Posterior cingulate gyrus (tissue), 11 donors: ENCODE measurements at regions not wholly inside any gene's neighbourhood (a gene's known extent, or its start where the extent isn't known, plus 50 kb on each side); places are given as distances from the start of the nearest gene placed in this dataset.
A peak's percentile ranks its signal among the peaks of the same experiment; 100 is the strongest.
"Not testable (repeated sequence)": the region's sequence is repeated elsewhere in the genome, so short reads cannot be mapped to it uniquely, and the experiment has no call there.

ENCODE experiments used
- DNase-seq, 10 donors: peaks; one replicate each; pipeline versions ENCODE4 v3.0.0 to v3.0.0-alpha.2; 2020 to 2021; ENCODE audit warnings: mixed read lengths in 3 of 10
- intact Hi-C: fragments of 100-400 bp; cut with DNase I; formaldehyde crosslinking; loops from one replicate; pipeline ENCODE4 v1.15.1; 2023

GRCh38 chr21:25181690-25182089 is 425.6 kb downstream of the MRPL39 start:
- DNase-seq, intact Hi-C loops: not testable (repeated sequence)

DNA sequence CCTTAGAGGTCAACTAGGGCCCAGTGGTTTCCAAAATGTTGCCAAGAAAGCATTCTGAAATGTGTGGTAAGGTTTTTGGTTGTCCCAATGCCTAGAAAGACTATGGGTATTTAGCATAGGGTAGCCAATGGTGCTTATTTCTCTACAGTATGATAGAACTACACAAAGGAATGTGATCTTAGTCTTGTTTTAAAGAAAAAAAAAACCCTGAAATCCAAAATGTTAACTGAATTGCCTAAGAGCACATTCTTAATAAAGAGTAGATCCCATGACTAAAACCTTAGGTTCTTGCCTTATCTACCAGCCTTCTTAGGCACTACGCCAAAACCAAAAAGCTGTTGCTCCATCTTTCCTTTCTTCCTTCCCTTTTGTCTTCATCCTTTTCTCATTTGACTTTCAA is 428.2 kb downstream of the MRPL39 start:
- DNase-seq: no peak
- intact Hi-C loops: no loop called here

- intact Hi-C loops: no loop called here
- DNase-seq: no peak
These were observed 430.5 kb downstream of the MRPL39 start for GRCh38 chr21:25176637-25177412.

GRCh38 chr21:25175938-25176337 is 431.3 kb downstream of the MRPL39 start:
- intact Hi-C loops: no loop called here
- DNase-seq: no peak

GRCh38 chr21:25171438-25171837 is 435.8 kb downstream of the MRPL39 start:
- DNase-seq: no peak
- intact Hi-C loops: no loop called here

DNA sequence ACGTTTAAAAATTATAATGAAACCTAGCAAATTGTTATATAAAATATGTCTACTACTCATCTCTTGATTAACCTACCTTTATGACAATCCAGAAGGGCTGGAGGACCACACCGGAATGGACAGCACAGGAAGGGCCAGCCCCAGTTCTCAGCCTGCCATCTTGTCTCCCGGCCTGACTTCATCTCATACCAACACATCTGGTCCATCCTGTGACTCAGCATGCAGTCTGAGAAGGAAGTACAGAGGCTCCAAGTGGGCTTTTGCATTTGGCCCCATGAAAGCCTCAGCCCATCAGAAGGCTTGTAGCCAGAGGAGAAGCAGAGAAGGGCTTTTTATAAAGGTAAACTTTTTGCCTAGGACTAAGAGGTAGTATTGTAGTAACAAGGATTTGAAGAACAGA is 436.6 kb downstream of the MRPL39 start:
- intact Hi-C loops: no loop called here
- no peak for DNase-seq

- intact Hi-C loops: no loop called here
These were observed 437.9 kb downstream of the MRPL39 start for GRCh38 chr21:25169370-25169769.

DNA sequence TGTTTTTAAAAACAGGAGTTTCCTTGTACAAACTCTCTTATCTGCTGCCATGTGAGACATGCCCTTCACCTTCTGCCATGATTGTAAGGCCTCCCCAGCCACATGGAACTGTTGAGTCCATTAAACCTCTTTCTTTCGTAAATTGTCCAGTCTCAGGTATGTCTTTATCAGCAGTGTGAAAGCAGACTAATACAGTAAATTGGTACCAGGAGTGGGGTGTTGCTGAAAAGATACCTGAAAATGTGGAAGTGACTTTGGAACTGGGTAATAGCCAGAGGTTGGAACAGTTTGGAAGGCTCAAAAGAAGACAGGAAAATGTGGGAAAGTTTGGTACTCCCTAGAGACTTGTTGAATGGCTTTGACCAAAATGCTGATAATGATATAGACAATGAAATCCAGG is 440.4 kb downstream of the MRPL39 start:
- DNase-seq, intact Hi-C loops: not testable (repeated sequence)

More at GRCh38 chr21:25169370-25169769, 437.9 kb downstream of the MRPL39 start:
- DNase-seq: no peak

DNA sequence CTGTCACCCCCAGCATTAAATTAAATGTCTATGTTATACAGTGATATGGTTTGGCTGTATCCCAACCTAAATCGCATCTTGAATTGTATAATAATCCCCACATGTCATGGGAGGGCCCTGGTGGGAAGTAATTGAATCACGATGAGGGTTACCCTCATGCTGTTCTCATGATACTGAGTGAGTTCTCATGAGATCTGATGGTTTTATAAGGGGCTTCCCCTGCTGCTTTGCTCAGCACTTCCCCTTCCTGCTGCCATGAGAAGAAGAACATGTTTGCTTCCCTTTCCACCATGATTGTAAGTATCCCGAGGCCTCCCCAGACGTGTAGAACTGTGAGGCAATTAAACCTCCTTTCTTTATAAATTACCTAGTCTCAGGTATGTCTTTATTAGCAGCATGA is 445.7 kb downstream of the MRPL39 start:
- DNase-seq: no peak
- intact Hi-C loops: no loop called here

DNA sequence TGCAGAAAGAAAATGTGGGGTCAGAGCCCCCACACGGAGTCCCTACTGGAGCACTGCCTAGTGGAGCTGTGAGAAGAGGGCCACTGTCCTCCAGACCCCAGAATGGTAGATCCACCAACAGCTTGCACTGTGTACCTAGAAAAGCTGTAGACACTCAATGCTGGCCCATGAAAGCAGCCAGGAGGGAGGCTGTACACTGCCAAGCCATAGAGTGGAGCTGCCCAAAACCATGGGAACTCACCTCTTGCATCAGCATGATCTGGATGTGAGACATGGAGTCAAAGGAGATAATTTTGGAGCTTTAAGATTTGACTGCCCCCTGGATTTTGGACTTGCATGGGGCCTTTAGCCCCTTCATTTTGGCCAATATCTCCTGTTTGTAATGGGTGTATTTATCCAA is 452.3 kb downstream of the MRPL39 start:
- intact Hi-C loops, DNase-seq: not testable (repeated sequence)

GRCh38 chr21:25149022-25149421 is 458.3 kb downstream of the MRPL39 start:
- intact Hi-C loops: no loop called here
- no peak for DNase-seq

- no peak for DNase-seq
These were observed 467.9 kb downstream of the MRPL39 start for GRCh38 chr21:25139414-25139813.

DNA sequence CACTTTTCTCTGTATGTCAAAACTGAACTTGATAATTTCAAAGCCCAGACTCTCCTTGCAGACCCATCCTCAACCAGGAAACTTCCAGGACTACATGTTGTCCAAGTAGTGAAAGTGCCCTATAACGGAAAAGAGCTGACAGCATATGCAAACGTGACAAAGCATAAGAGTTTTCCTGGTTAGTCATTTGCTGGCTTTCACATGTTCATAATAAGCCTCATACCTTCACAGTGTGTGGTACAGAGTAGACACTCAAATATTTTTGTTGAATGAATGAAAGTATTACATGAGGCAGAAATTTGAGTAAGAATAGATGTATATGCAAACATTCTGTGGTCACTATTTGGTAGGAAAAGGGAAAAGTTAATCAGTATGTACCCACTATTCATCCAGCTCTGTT is 473.3 kb downstream of the MRPL39 start:
- intact Hi-C loops: no loop called here
- DNase-seq: no peak

More at GRCh38 chr21:25139414-25139813, 467.9 kb downstream of the MRPL39 start:
- intact Hi-C loops: no loop called here

DNA sequence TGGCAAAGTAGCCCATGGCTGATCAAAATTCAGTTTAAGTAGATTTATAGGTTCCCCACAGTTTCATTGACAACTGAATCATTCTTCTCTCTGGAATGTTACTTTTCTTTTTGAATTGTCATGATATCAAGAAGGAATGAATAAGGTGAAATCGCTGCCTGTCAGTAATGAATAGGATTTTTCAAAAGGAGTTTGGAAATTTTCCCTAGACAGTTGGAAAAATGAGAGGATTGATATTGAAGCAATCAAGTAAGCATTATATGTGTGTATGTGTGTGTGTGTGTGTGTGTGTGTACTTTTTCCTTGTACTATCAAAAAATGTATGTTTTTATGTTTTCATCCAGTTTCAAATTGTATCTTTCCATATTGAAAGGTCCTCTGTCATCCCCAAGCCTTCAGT is 479.5 kb downstream of the MRPL39 start:
- intact Hi-C loops: no loop called here
- DNase-seq: no peak

DNA sequence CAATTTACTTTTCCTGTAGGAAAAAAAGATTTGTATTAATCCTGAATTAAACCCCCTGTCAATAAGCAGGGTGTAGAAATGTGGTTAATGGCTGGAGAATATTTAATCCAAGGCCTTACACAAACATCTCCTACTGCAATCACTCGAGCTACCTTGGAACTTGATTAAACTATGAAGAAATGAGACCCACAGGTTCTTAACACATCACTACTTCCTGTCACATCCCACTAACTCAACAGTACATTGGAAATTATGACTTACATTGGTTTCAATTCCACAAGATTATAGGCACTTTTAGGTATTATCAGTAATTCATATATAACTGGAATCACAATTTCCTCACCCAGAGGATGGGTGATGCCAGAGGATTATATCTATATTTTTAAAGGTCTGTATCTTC is 480.3 kb downstream of the MRPL39 start:
- DNase-seq: no peak
- intact Hi-C loops: no loop called here

DNA sequence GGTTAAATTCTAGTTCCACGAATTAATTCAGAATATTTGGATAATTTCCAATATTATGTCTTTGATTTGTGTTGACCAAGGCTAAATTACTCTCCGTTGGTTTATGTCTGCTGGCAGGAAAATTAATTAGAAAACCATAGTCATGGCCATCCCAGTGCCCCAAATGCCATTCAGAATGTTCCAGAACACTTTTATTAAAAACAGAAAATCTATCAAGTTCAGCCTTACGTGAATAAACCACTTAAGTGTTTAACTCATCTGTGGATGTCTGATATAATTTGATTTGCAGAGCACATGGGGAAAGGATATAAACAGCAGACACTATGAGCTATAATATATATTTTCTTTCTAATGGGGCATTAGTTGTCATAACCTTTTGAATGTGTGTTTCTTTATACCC is 480.7 kb downstream of the MRPL39 start:
- DNase-seq: no peak
- intact Hi-C loops: no loop called here

DNA sequence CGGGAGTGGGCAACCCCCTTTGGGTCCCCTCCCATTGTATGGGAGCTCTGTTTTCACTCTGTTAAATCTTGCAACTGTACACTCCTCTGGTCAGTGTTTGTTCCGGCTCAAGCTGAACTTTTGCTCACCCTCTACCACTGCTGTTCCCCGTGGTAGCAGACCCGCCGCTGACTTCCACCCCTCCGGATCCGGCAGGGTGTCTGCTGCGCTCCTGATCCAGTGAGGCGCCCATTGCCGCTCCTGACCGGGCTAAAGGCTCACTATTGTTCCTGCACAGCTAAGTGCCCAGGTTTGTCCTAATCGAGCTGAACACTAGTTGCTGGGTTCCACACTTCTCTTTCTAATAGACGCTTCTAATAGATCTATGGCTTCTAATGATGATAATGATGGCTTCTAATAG is 488.6 kb downstream of the MRPL39 start:
- DNase-seq: peak in 1 of 10 donors; percentile 79
- intact Hi-C loops: no loop called here

DNA sequence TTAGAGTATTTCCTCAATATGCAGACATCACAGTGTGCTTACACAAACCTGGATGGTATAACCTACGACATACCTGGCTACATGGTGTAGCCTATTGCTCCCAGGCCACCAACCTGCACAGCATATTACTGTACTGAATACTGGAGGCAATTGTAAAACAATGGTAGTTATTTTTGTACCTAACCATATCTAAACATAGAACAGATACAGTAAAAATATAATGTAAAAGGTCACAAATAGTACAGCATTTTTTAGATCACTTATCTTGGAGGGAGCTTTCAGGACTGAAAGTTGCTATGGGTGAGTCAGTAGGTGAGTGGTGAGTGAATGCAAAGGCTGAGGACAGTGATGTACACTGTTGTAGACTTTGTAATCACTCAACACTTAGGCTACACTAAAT is 492.3 kb downstream of the MRPL39 start:
- intact Hi-C loops: no loop called here
- no peak for DNase-seq

DNA sequence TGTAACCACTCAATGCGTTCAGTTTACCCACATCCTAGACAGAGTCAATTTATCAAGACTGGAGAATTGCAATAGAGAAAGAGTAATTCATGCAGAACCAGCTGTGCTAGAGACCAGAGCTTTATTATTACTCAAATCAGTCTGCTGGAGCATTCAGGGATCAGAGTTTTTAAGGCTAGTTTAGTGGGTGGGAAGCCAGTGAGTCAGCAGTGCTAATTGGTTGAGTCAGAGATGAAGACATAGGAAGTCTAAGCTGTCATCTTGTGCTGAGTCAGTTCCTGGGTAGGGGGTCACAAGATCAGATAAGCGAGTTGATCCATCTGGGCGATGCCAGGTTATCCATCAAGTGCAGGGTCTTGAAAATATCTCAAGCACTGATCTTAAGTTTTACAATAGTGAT is 499.6 kb downstream of the MRPL39 start:
- intact Hi-C loops: no loop called here
- no peak for DNase-seq

GRCh38 chr21:25103500-25104207 is 503.6 kb downstream of the MRPL39 start:
- intact Hi-C loops: no loop called here
- DNase-seq: no peak

GRCh38 chr21:25097648-25098047 is 509.6 kb downstream of the MRPL39 start:
- DNase-seq: no peak
- intact Hi-C loops: no loop called here

GRCh38 chr21:25094695-25095094 is 512.6 kb downstream of the MRPL39 start:
- DNase-seq: no peak
- intact Hi-C loops: no loop called here
